IMR-90 (cell line): ENCODE measurements at regions not wholly inside any gene's neighbourhood (a gene's known extent, or its start where the extent isn't known, plus 50 kb on each side); places are given as distances from the start of the nearest gene placed in this dataset.

ENCODE experiments used
- ATAC-seq: fragments of 200-7000 bp; cut with Tn5 transposase; 2 replicates; pipeline ENCODE4 v1.9.1; 2020; ENCODE audit warnings: low read depth, mild to moderate bottlenecking, moderate library complexity
- BruUV-seq: library from RNA; stranded (reverse); fragments of 400-500 nt; replicated peaks from 2 replicates; lab custom pipeline; 2021; lab: Mats Ljungman, UMichigan
- CTCF ChIA-PET: fragments of 300-600 bp; formaldehyde crosslinking; extraction: SDS; loops from one replicate; lab custom pipeline; 2021; ENCODE audit warnings: antibody characterized with exemption; lab: Yijun Ruan, JAX
- POLR2A ChIA-PET: fragments of 300-600 bp; sonication (Branson Sonifier 250); formaldehyde crosslinking; loops from one replicate; lab custom pipeline; 2022; ENCODE audit warnings: antibody characterized with exemption; ENCODE audit not compliant: unreplicated experiment; lab: Charles Lee
- DNase-seq: peaks from one replicate; pipeline ENCODE4 v3.0.0; 2013
- H2AFZ ChIP-seq: replicated peaks from 2 replicates; pipeline ENCODE3; 2013; ENCODE audit warnings: low read length, mild to moderate bottlenecking; ENCODE audit not compliant: poor library complexity
- H2AK5ac ChIP-seq: 2 replicates; pipeline ENCODE4 v1.6.1; 2013; ENCODE audit warnings: low read depth, low read length, inconsistent platforms
- H2AK9ac ChIP-seq: replicated peaks from 2 replicates; pipeline ENCODE3; 2013; ENCODE audit warnings: mild to moderate bottlenecking, low read depth, low read length, moderate library complexity; ENCODE audit not compliant: poor library complexity
- H2BK120ac ChIP-seq: 2 replicates; pipeline ENCODE4 v1.6.1; 2013; ENCODE audit warnings: low read depth, low read length, inconsistent platforms
- H2BK15ac ChIP-seq: 3 replicates; pipeline ENCODE4 v1.6.1; 2013; ENCODE audit warnings: low read depth, low read length, inconsistent platforms
- H2BK20ac ChIP-seq: 2 replicates; pipeline ENCODE4 v1.6.1; 2013; ENCODE audit warnings: low read depth, mild to moderate bottlenecking, inconsistent platforms, low read length, moderate library complexity
- H2BK5ac ChIP-seq: 2 replicates; pipeline ENCODE4 v1.6.1; 2013; ENCODE audit warnings: mild to moderate bottlenecking, low read depth, low read length, inconsistent platforms; ENCODE audit not compliant: poor library complexity, severe bottlenecking
- H3K14ac ChIP-seq: replicated peaks from 2 replicates; pipeline ENCODE4 v1.6.1; 2013; ENCODE audit warnings: low read depth, low read length, inconsistent platforms
- H3K18ac ChIP-seq: 2 replicates; pipeline ENCODE4 v1.6.1; 2013; ENCODE audit warnings: low read depth, low read length, control low read depth
- H3K23ac ChIP-seq: 2 replicates; pipeline ENCODE4 v1.6.1; 2013; ENCODE audit warnings: low read depth, low read length, inconsistent platforms
- H3K27ac ChIP-seq: 2 replicates; pipeline ENCODE4 v1.5.1; 2013; ENCODE audit warnings: mild to moderate bottlenecking, control low read depth, low read length; ENCODE audit not compliant: insufficient read depth
- H3K27me3 ChIP-seq: 2 replicates; pipeline ENCODE4 v1.6.1; 2013; ENCODE audit warnings: low read length; ENCODE audit not compliant: control insufficient read depth, insufficient read depth
- H3K36me3 ChIP-seq: 2 replicates; pipeline ENCODE4 v1.6.1; 2013; ENCODE audit warnings: low read length, mixed read lengths; ENCODE audit not compliant: control insufficient read depth, insufficient read depth
- H3K4ac ChIP-seq: 2 replicates; pipeline ENCODE4 v1.6.1; 2013; ENCODE audit warnings: low read depth, low read length, inconsistent platforms
- H3K4me1 ChIP-seq: 2 replicates; pipeline ENCODE4 v1.6.1; 2013; ENCODE audit warnings: low read length, mixed read lengths; ENCODE audit not compliant: control insufficient read depth, insufficient read depth
- H3K4me2 ChIP-seq: 2 replicates; pipeline ENCODE4 v1.6.1; 2013; ENCODE audit warnings: low read depth, mild to moderate bottlenecking, control low read depth, low read length, moderate library complexity
- H3K4me3 ChIP-seq: 2 replicates; pipeline ENCODE4 v1.5.1; 2013; ENCODE audit warnings: low read depth, mild to moderate bottlenecking, control low read depth, low read length, moderate library complexity; ENCODE audit not compliant: insufficient read depth
- H3K56ac ChIP-seq: 2 replicates; pipeline ENCODE4 v1.6.1; 2013; ENCODE audit warnings: low read length, inconsistent platforms; ENCODE audit not compliant: insufficient read depth; ENCODE audit errors: extremely low read depth
- H3K79me1 ChIP-seq, 2 experiments: 2 replicates each; pipeline ENCODE4 v1.6.1; 2013; ENCODE audit warnings: low read length in 2 of 2, inconsistent platforms in 1 of 2, low read depth in 1 of 2
- H3K9ac ChIP-seq: 2 replicates; pipeline ENCODE4 v1.6.1; 2013; ENCODE audit warnings: low read depth, low read length, control low read depth
- H3K9me1 ChIP-seq: 2 replicates; pipeline ENCODE4 v1.6.1; 2013; ENCODE audit warnings: low read length, inconsistent platforms; ENCODE audit not compliant: insufficient read depth
- H3K9me3 ChIP-seq: 2 replicates; pipeline ENCODE4 v1.6.1; 2013; ENCODE audit warnings: low read length; ENCODE audit not compliant: control insufficient read depth, insufficient read depth
- H4K20me1 ChIP-seq: 2 replicates; pipeline ENCODE4 v1.6.1; 2013; ENCODE audit warnings: low read length, inconsistent platforms; ENCODE audit not compliant: insufficient read depth
- H4K5ac ChIP-seq: 2 replicates; pipeline ENCODE4 v1.6.1; 2013; ENCODE audit warnings: mild to moderate bottlenecking, low read depth, low read length, control low read depth
- H4K8ac ChIP-seq, 2 experiments: 2 replicates each; pipeline ENCODE4 v1.6.1; 2013; ENCODE audit warnings: low read depth in 2 of 2, low read length in 2 of 2, control low read depth in 1 of 2, inconsistent platforms in 1 of 2
- H4K91ac ChIP-seq: 2 replicates; pipeline ENCODE4 v1.6.1; 2013; ENCODE audit warnings: low read depth, low read length, inconsistent platforms; ENCODE audit not compliant: insufficient read depth
- BHLHE40 ChIP-seq: fragments of 150-350 bp; IDR thresholded peaks from 2 replicates; pipeline ENCODE4 v1.6.1; 2016; ENCODE audit warnings: mild to moderate bottlenecking, low read depth, low read length
- CEBPB ChIP-seq: IDR thresholded peaks from 2 replicates; pipeline ENCODE4 v1.6.1; 2012; ENCODE audit warnings: low read depth, low read length, improper control_type of control experiment
- CTCF ChIP-seq: conservative IDR thresholded peaks from 2 replicates; pipeline ENCODE4 v1.5.1; 2012; ENCODE audit warnings: mild to moderate bottlenecking, low read depth, low read length, improper control_type of control experiment
- FOS ChIP-seq: fragments of 150-350 bp; IDR thresholded peaks from 2 replicates; pipeline ENCODE4 v1.6.1; 2016; ENCODE audit warnings: low read depth, low read length
- MAFK ChIP-seq: IDR thresholded peaks from 2 replicates; pipeline ENCODE4 v1.6.1; 2012; ENCODE audit warnings: low read depth, low read length, improper control_type of control experiment
- MAZ ChIP-seq: IDR thresholded peaks from 2 replicates; pipeline ENCODE4 v1.6.1; 2012; ENCODE audit warnings: low read depth, mild to moderate bottlenecking, low read length, improper control_type of control experiment, moderate library complexity, borderline replicate concordance
- MXI1 ChIP-seq: IDR thresholded peaks from 2 replicates; pipeline ENCODE4 v1.6.1; 2012; ENCODE audit warnings: low read depth, mild to moderate bottlenecking, low read length, moderate library complexity, borderline replicate concordance
- NFE2L2 ChIP-seq: fragments of 150-350 bp; IDR thresholded peaks from 2 replicates; pipeline ENCODE4 v1.6.1; 2016; ENCODE audit warnings: low read depth, mild to moderate bottlenecking, low read length
- POLR2A ChIP-seq: IDR thresholded peaks from 2 replicates; pipeline ENCODE4 v1.6.1; 2012; ENCODE audit warnings: mild to moderate bottlenecking, low read depth, low read length
- RAD21 ChIP-seq: IDR thresholded peaks from 2 replicates; pipeline ENCODE4 v1.6.1; 2012; ENCODE audit warnings: low read length, improper control_type of control experiment
- RCOR1 ChIP-seq: IDR thresholded peaks from 2 replicates; pipeline ENCODE4 v1.6.1; 2012; ENCODE audit warnings: mild to moderate bottlenecking, low read length, improper control_type of control experiment; ENCODE audit not compliant: insufficient replicate concordance
- RFX5 ChIP-seq: IDR thresholded peaks from 2 replicates; pipeline ENCODE4 v1.8.0; 2012; ENCODE audit warnings: low read depth, mild to moderate bottlenecking, low read length, moderate library complexity
- SMC3 ChIP-seq: fragments of 150-350 bp; IDR thresholded peaks from 2 replicates; pipeline ENCODE4 v1.6.1; 2016; ENCODE audit warnings: low read depth, mild to moderate bottlenecking, antibody characterized with exemption, low read length, moderate library complexity
- WGBS, 2 experiments: methylation state at CpG; one replicate each; pipeline versions ENCODE4 v1.1.5 to v1.1.7; 2013; ENCODE audit warnings: missing lambda C conversion rate in 2 of 2; ENCODE audit not compliant: insufficient read length in 1 of 2; ENCODE audit errors: extremely low coverage in 2 of 2; 5-methylcytosine and 5-hydroxymethylcytosine counted together
- dilution Hi-C: fragments of 300-500 bp; cut with HindIII; formaldehyde crosslinking; loops from one replicate; pipeline ENCODE4 v1.14.3; 2018; ENCODE audit warnings: low sequenced_read_pairs; ENCODE audit not compliant: unreplicated experiment
- in situ Hi-C: fragments of 300-500 bp; cut with MboI; formaldehyde crosslinking; loops from 3 replicates; pipeline ENCODE4 v1.14.3; 2019; ENCODE audit warnings: low sequenced_read_pairs, inconsistent platforms, mixed read lengths
- intact Hi-C: fragments of 100-400 bp; cut with micrococcal nuclease; formaldehyde crosslinking; loops from 2 replicates; pipeline ENCODE4 v1.10.0; 2022
- TF ChIP-seq, protein P1 (sequence below): fragments of 150-350 bp; IDR thresholded peaks from 2 replicates; pipeline ENCODE4 v1.6.1; 2017; ENCODE audit warnings: mild to moderate bottlenecking, antibody characterized with exemption, low read length, low read depth
- TF ChIP-seq, protein P2 (sequence below): fragments of 150-350 bp; IDR thresholded peaks from 2 replicates; pipeline ENCODE4 v1.6.1; 2016; ENCODE audit warnings: low read depth, mild to moderate bottlenecking, low read length, moderate library complexity, borderline replicate concordance

- ChIA-PET CTCF (no interaction called here), POLR2A (no interaction called here)
- Histone ChIP-seq H3K36me3 (no peaks in the 10 kb centered on the region), H2BK20ac (no peak overlapping the region), H2AK5ac (no peak overlapping the region), H3K56ac (no peak overlapping the region), H3K14ac (no peak overlapping the region), H3K9me3 (peaks cover 3% of the 10 kb centered on the region; the same call in 1 of the 2 replicates), H3K27ac (no peak overlapping the region), H4K8ac (no peak overlapping the region), H3K4me2 (no peak overlapping the region), H2BK15ac (no peak overlapping the region), H4K20me1 (no peaks in the 10 kb centered on the region), H3K4me3 (no peak overlapping the region), H3K4me1 (no peaks in the 10 kb centered on the region), H2BK5ac (no peak overlapping the region), H3K9me1 (no peaks in the 10 kb centered on the region), H2AFZ (no peak overlapping the region), H4K91ac (no peak overlapping the region), H3K18ac (no peak overlapping the region), H2AK9ac (no peak overlapping the region), H3K4ac (no peak overlapping the region), H4K5ac (no peak overlapping the region), H2BK120ac (no peak overlapping the region), H3K9ac (no peak overlapping the region), H3K27me3 (no peaks in the 10 kb centered on the region), H3K23ac (no peak overlapping the region), H3K79me1 (no peaks in the 10 kb centered on the region)
- DNase-seq = no peak
- WGBS, 2 experiments = 79% methylated on average over 2 of the region's 2 CpGs; no CpG with 5 or more reads in 1 of the 2 experiments
- dilution Hi-C loops (no loop called here), in situ Hi-C loops (no loop called here), intact Hi-C loops (no loop called here)
- no TSS peak for BruUV-seq
- TF ChIP-seq CTCF = no peak
- TF ChIP-seq NFE2L2 = no peak
- TF ChIP-seq RAD21 = no peak
- TF ChIP-seq, protein P1, sequence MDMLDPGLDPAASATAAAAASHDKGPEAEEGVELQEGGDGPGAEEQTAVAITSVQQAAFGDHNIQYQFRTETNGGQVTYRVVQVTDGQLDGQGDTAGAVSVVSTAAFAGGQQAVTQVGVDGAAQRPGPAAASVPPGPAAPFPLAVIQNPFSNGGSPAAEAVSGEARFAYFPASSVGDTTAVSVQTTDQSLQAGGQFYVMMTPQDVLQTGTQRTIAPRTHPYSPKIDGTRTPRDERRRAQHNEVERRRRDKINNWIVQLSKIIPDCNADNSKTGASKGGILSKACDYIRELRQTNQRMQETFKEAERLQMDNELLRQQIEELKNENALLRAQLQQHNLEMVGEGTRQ = no peak
- TF ChIP-seq, protein P2, sequence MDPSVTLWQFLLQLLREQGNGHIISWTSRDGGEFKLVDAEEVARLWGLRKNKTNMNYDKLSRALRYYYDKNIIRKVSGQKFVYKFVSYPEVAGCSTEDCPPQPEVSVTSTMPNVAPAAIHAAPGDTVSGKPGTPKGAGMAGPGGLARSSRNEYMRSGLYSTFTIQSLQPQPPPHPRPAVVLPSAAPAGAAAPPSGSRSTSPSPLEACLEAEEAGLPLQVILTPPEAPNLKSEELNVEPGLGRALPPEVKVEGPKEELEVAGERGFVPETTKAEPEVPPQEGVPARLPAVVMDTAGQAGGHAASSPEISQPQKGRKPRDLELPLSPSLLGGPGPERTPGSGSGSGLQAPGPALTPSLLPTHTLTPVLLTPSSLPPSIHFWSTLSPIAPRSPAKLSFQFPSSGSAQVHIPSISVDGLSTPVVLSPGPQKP = no peak
- no peak for TF ChIP-seq BHLHE40
- TF ChIP-seq MXI1 = no peak
- TF ChIP-seq RFX5 = no peak
- no peak for TF ChIP-seq SMC3
- no peak for TF ChIP-seq MAZ
- no peak for TF ChIP-seq MAFK
- TF ChIP-seq CEBPB = no peak
- TF ChIP-seq RCOR1 = no peak
- TF ChIP-seq POLR2A = no peak
- no peak for TF ChIP-seq FOS
- no peak for ATAC-seq
These were observed 1374.5 kb upstream of the NXPH2 start for GRCh38 chr2:140154706-140155105.
